ENCODE measurements at regions not wholly inside any gene's neighbourhood (a gene's known extent, or its start where the extent isn't known, plus 50 kb on each side); places are given as distances from the start of the nearest gene placed in this dataset.

DNA sequence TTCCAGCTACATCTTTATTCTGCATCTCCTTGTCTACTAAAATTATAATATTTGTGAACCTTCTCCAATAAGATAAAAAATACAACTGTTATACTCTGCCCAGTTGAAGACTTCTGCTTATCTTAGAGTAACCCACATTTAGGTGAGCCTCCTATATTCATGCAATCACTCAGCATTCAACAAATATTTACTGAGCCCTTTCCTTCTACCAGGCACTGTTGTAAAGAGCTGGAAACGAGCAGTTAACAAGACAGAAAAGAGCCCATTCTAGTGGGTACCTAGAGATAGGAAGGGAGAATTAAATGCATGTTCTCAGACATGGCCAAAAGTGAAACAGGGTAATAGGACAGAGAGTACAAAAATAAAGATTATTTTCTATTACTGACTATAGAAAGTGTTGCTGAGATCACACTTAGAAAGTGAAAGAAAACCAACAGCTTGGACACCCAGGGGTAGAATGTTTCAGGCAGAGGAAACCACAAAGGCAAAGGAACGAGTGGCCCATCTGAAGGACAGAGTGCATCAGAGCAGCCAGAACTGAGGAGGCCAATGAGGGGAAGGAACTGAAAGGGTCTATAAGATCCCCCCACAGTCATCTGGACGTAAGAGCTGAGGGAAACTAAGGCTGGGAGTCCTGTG is 50.8 kb upstream of the SMLR1 start:
- TF ChIP-seq, protein P1, sequence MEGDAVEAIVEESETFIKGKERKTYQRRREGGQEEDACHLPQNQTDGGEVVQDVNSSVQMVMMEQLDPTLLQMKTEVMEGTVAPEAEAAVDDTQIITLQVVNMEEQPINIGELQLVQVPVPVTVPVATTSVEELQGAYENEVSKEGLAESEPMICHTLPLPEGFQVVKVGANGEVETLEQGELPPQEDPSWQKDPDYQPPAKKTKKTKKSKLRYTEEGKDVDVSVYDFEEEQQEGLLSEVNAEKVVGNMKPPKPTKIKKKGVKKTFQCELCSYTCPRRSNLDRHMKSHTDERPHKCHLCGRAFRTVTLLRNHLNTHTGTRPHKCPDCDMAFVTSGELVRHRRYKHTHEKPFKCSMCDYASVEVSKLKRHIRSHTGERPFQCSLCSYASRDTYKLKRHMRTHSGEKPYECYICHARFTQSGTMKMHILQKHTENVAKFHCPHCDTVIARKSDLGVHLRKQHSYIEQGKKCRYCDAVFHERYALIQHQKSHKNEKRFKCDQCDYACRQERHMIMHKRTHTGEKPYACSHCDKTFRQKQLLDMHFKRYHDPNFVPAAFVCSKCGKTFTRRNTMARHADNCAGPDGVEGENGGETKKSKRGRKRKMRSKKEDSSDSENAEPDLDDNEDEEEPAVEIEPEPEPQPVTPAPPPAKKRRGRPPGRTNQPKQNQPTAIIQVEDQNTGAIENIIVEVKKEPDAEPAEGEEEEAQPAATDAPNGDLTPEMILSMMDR (IDR thresholded peaks at IDR 0.05): no peak
- TF ChIP-seq POLR2A (IDR thresholded peaks at IDR 0.05): no peak

All from uterus (tissue), 2 donors.